Smooth muscle cell (in vitro differentiated cells): ENCODE measurements at regions not wholly inside any gene's neighbourhood (a gene's known extent, or its start where the extent isn't known, plus 50 kb on each side); places are given as distances from the start of the nearest gene placed in this dataset.
A peak's percentile ranks its signal among the peaks of the same experiment; 100 is the strongest.

Source experiments
- DNase-seq: peaks from one replicate; lab custom pipeline; 2025; ENCODE audit not compliant: unreplicated experiment; lab: John Stamatoyannopoulos, UW
- H2AFZ ChIP-seq: fragments of 200-600 bp; sonication (generic); 2 replicates; pipeline ENCODE4 v1.6.0; 2016; ENCODE audit warnings: antibody characterized with exemption, low read depth, mild to moderate bottlenecking
- H3F3A ChIP-seq: fragments of 200-600 bp; sonication (generic); 2 replicates; pipeline ENCODE4 v1.6.0; 2017; ENCODE audit warnings: antibody characterized with exemption, low read depth
- H3K27ac ChIP-seq: fragments of 200-600 bp; sonication (generic); 2 replicates; pipeline ENCODE4 v1.5.1; 2016; ENCODE audit warnings: low read depth, mild to moderate bottlenecking
- H3K27me3 ChIP-seq: fragments of 200-600 bp; sonication (generic); 2 replicates; pipeline ENCODE4 v1.6.1; 2016; ENCODE audit warnings: low read depth, mild to moderate bottlenecking
- H3K36me3 ChIP-seq: fragments of 200-600 bp; sonication (generic); 2 replicates; pipeline ENCODE4 v1.5.1; 2016; ENCODE audit warnings: low read depth
- H3K4me1 ChIP-seq: fragments of 200-600 bp; sonication (generic); 2 replicates; pipeline ENCODE4 v1.5.1; 2016; ENCODE audit warnings: low read depth
- H3K4me2 ChIP-seq: fragments of 200-600 bp; sonication (generic); 2 replicates; pipeline ENCODE4 v1.6.0; 2016; ENCODE audit warnings: mild to moderate bottlenecking
- H3K4me3 ChIP-seq: fragments of 200-600 bp; sonication (generic); 2 replicates; pipeline ENCODE4 v1.5.1; 2016; ENCODE audit warnings: mild to moderate bottlenecking
- H3K79me2 ChIP-seq: fragments of 200-600 bp; sonication (generic); 2 replicates; pipeline ENCODE4 v1.6.0; 2016; ENCODE audit warnings: low read depth, mild to moderate bottlenecking
- H3K9ac ChIP-seq: fragments of 200-600 bp; sonication (generic); 2 replicates; pipeline ENCODE4 v1.6.0; 2016; ENCODE audit warnings: low read depth
- H3K9me3 ChIP-seq: fragments of 200-600 bp; sonication (generic); replicated peaks from 2 replicates; pipeline ENCODE4 v1.5.1; 2016; ENCODE audit warnings: low read depth
- H4K20me1 ChIP-seq: fragments of 200-600 bp; sonication (generic); 2 replicates; pipeline ENCODE4 v1.6.0; 2016; ENCODE audit warnings: low read depth
- CTCF ChIP-seq: fragments of 200-600 bp; sonication (generic); IDR thresholded peaks from 2 replicates; pipeline ENCODE4 v1.5.1; 2017; ENCODE audit warnings: borderline replicate concordance, mild to moderate bottlenecking, antibody characterized with exemption; ENCODE audit not compliant: insufficient read depth, poor library complexity, severe bottlenecking
- WGBS: methylation state at CpG from one replicate; pipeline ENCODE4 v1.1.7; 2016; ENCODE audit warnings: low lambda C conversion rate; 5-methylcytosine and 5-hydroxymethylcytosine counted together

- TF ChIP-seq CTCF: no peak
- H3K79me2 ChIP-seq: no peaks in the 10 kb centered on the region
- H3K36me3 ChIP-seq: no peaks in the 10 kb centered on the region
- peaks cover 16% of the 10 kb centered on the region for H3F3A ChIP-seq
- peaks cover 33% of the 10 kb centered on the region for H3K4me1 ChIP-seq
- DNase-seq: no peak
- no peaks in the 10 kb centered on the region for H3K9me3 ChIP-seq
- H2AFZ ChIP-seq: no peak overlapping the region
- no peak overlapping the region for H3K4me2 ChIP-seq
- WGBS: 15% methylated on average over 2 of the region's 2 CpGs
- H3K4me3 ChIP-seq: no peak overlapping the region
- H3K27me3 ChIP-seq: no peaks in the 10 kb centered on the region
- H3K27ac ChIP-seq: peak overlapping the region; percentile 76
- H4K20me1 ChIP-seq: no peaks in the 10 kb centered on the region
- H3K9ac ChIP-seq: no peak overlapping the region
Measured at GRCh38 chr5:116861666-116862065, 287.0 kb upstream of the SEMA6A start.

GRCh38 chr5:116861097-116861496, 286.5 kb upstream of the SEMA6A start:
- 90% methylated on average over 3 of the region's 3 CpGs for WGBS
- H3K9ac ChIP-seq: no peak overlapping the region
- H3K36me3 ChIP-seq: no peaks in the 10 kb centered on the region
- H3K9me3 ChIP-seq: no peaks in the 10 kb centered on the region
- no peaks in the 10 kb centered on the region for H3K79me2 ChIP-seq
- DNase-seq: no peak
- H3K4me1 ChIP-seq: peaks cover 33% of the 10 kb centered on the region
- no peaks in the 10 kb centered on the region for H4K20me1 ChIP-seq
- H3K4me3 ChIP-seq: no peak overlapping the region
- TF ChIP-seq CTCF: no peak
- H3K27me3 ChIP-seq: no peaks in the 10 kb centered on the region
- no peak overlapping the region for H3K4me2 ChIP-seq
- H3K27ac ChIP-seq: peak overlapping the region; percentile 76
- H2AFZ ChIP-seq: no peak overlapping the region
- peaks cover 16% of the 10 kb centered on the region for H3F3A ChIP-seq

- no peak for DNase-seq
- Histone ChIP-seq H4K20me1 (no peaks in the 10 kb centered on the region), H3K27me3 (no peaks in the 10 kb centered on the region), H3K27ac (peak overlapping the region; percentile 76), H3K9me3 (no peaks in the 10 kb centered on the region), H3K4me3 (no peak overlapping the region), H3K9ac (no peak overlapping the region), H3K36me3 (no peaks in the 10 kb centered on the region), H3F3A (peaks cover 16% of the 10 kb centered on the region), H3K4me2 (peak overlapping the region; percentile 64), H2AFZ (peak overlapping the region; percentile 26), H3K4me1 (peaks cover 27% of the 10 kb centered on the region), H3K79me2 (no peaks in the 10 kb centered on the region)
- 6% methylated on average over 4 of the region's 4 CpGs for WGBS
- no peak for TF ChIP-seq CTCF
Measured at GRCh38 chr5:116859666-116860320, 285.2 kb upstream of the SEMA6A start.
